H1 (cell line): ENCODE measurements at regions not wholly inside any gene's neighbourhood (a gene's known extent, or its start where the extent isn't known, plus 50 kb on each side); places are given as distances from the start of the nearest gene placed in this dataset.

Experiments
- CTCF ChIA-PET: fragments of 300-600 bp; sonication (Branson Sonifier 250); formaldehyde crosslinking; loops from one replicate; lab custom pipeline; 2021; ENCODE audit not compliant: partially characterized antibody; lab: Charles Lee
- POLR2A ChIA-PET: fragments of 300-600 bp; sonication (Branson Sonifier 250); formaldehyde crosslinking; loops from one replicate; lab custom pipeline; 2021; ENCODE audit warnings: inconsistent platforms; ENCODE audit not compliant: partially characterized antibody; lab: Charles Lee
- DNase-seq, 2 experiments: peaks; one replicate each; pipeline versions ENCODE4 v3.0.0 to v3.0.0-alpha.2; 2010 to 2022; ENCODE audit warnings: low spot score in 2 of 2, low read depth in 1 of 2, mixed read lengths in 1 of 2
- FAIRE-seq: peaks from 2 replicates; lab custom pipeline; 2011; peaks lifted over from hg19 to GRCh38; lab: Jason Lieb, UNC
- H2AFZ ChIP-seq: 2 replicates; pipeline ENCODE4 v1.8.1; 2012; ENCODE audit warnings: low read length, inconsistent platforms
- H2AK5ac ChIP-seq: 2 replicates; pipeline ENCODE4 v1.6.1; 2013; ENCODE audit warnings: low read depth, low read length
- H2BK120ac ChIP-seq: replicated peaks from 2 replicates; pipeline ENCODE3; 2013; ENCODE audit warnings: low read depth, low read length, inconsistent platforms
- H2BK12ac ChIP-seq: 2 replicates; pipeline ENCODE4 v1.6.1; 2013; ENCODE audit warnings: low read depth, low read length
- H2BK15ac ChIP-seq: 2 replicates; pipeline ENCODE4 v1.6.1; 2013; ENCODE audit warnings: low read length
- H2BK20ac ChIP-seq: 2 replicates; pipeline ENCODE4 v1.6.1; 2013; ENCODE audit warnings: low read length
- H2BK5ac ChIP-seq: 2 replicates; pipeline ENCODE4 v1.6.1; 2013; ENCODE audit warnings: low read depth, low read length
- H3K14ac ChIP-seq: 2 replicates; pipeline ENCODE4 v1.6.1; 2013; ENCODE audit warnings: inconsistent platforms; ENCODE audit not compliant: insufficient read length
- H3K18ac ChIP-seq: 2 replicates; pipeline ENCODE4 v1.6.1; 2013; ENCODE audit warnings: low read length; ENCODE audit errors: extremely low read depth
- H3K23ac ChIP-seq: 2 replicates; pipeline ENCODE4 v1.6.1; 2013; ENCODE audit warnings: inconsistent platforms; ENCODE audit not compliant: insufficient read length
- H3K23me2 ChIP-seq: 2 replicates; pipeline ENCODE4 v1.6.1; 2013; ENCODE audit warnings: low read depth, low read length
- H3K27ac ChIP-seq: 2 replicates; pipeline ENCODE4 v1.6.1; 2011; ENCODE audit warnings: low read depth, low read length, inconsistent platforms
- H3K27me3 ChIP-seq, 4 experiments: replicated peaks in 1 of 4; 1 replicate in 1 of 4; 2 replicates in 3 of 4; pipeline versions ENCODE4 v1.6.1 to v1.8.1; 2011 to 2013; ENCODE audit warnings: low read length in 3 of 4, mild to moderate bottlenecking in 3 of 4, inconsistent platforms in 2 of 4, mixed read lengths in 2 of 4, moderate library complexity in 1 of 4; ENCODE audit not compliant: control insufficient read depth in 3 of 4, insufficient read depth in 3 of 4; ENCODE audit errors: extremely low read depth in 1 of 4
- H3K36me3 ChIP-seq, 4 experiments: 2 replicates each; pipeline versions ENCODE4 v1.6.1 to v1.8.1; 2011 to 2013; ENCODE audit warnings: mild to moderate bottlenecking in 4 of 4, low read length in 3 of 4, moderate library complexity in 2 of 4, control low read depth in 1 of 4, inconsistent platforms in 1 of 4; ENCODE audit not compliant: insufficient read depth in 4 of 4, control insufficient read depth in 2 of 4
- H3K4ac ChIP-seq: replicated peaks from 2 replicates; pipeline ENCODE3; 2013; ENCODE audit warnings: low read length, low read depth, mixed read lengths, inconsistent platforms; ENCODE audit not compliant: insufficient read length
- H3K4me1 ChIP-seq, 4 experiments: replicated peaks in 1 of 4; 1 replicate in 1 of 4; 2 replicates in 3 of 4; pipeline versions ENCODE4 v1.6.1 to v1.8.1; 2011 to 2013; ENCODE audit warnings: low read length in 3 of 4, inconsistent platforms in 2 of 4, mixed read lengths in 1 of 4; ENCODE audit not compliant: insufficient read depth in 4 of 4, control insufficient read depth in 3 of 4
- H3K4me2 ChIP-seq, 2 experiments: 2 replicates each; pipeline versions ENCODE4 v1.6.1 to v1.8.1; 2011 to 2013; ENCODE audit warnings: low read depth in 2 of 2, low read length in 2 of 2, control low read depth in 1 of 2, inconsistent platforms in 1 of 2, mild to moderate bottlenecking in 1 of 2; ENCODE audit not compliant: insufficient read depth in 1 of 2
- H3K4me3 ChIP-seq, 4 experiments: fragments of 200-600, 300-600 bp in 1 of 4; sonication (generic), shearing (Covaris generic), sonication (Bioruptor Twin) in 1 of 4; 2 replicates each; pipeline versions ENCODE4 v1.5.1 to v1.8.1; 2011 to 2016; ENCODE audit warnings: low read length in 4 of 4, low read depth in 3 of 4, control low read depth in 2 of 4, inconsistent platforms in 2 of 4, mild to moderate bottlenecking in 2 of 4, mixed read lengths in 1 of 4, moderate library complexity in 1 of 4; ENCODE audit not compliant: insufficient read depth in 2 of 4; ENCODE audit errors: extremely low read depth in 1 of 4
- H3K56ac ChIP-seq: replicated peaks from 2 replicates; pipeline ENCODE3; 2013; ENCODE audit warnings: low read depth, mild to moderate bottlenecking, mixed read lengths, low read length, inconsistent platforms; ENCODE audit not compliant: insufficient read length
- H3K79me1 ChIP-seq: 2 replicates; pipeline ENCODE4 v1.6.1; 2013; ENCODE audit warnings: low read depth, low read length, control low read depth
- H3K79me2 ChIP-seq, 2 experiments: 2 replicates each; pipeline versions ENCODE4 v1.6.1 to v1.8.1; 2012 to 2013; ENCODE audit warnings: low read length in 2 of 2, mild to moderate bottlenecking in 2 of 2, inconsistent platforms in 1 of 2; ENCODE audit not compliant: insufficient read depth in 2 of 2, control insufficient read depth in 1 of 2
- H3K9ac ChIP-seq, 4 experiments: replicated peaks in 1 of 4; 1 replicate in 1 of 4; 2 replicates in 3 of 4; pipeline versions ENCODE4 v1.6.1 to v1.8.1; 2011 to 2013; ENCODE audit warnings: low read depth in 3 of 4, low read length in 3 of 4, control low read depth in 2 of 4, mild to moderate bottlenecking in 2 of 4, moderate library complexity in 2 of 4, inconsistent platforms in 1 of 4; ENCODE audit errors: extremely low read depth in 1 of 4
- H3K9me3 ChIP-seq, 2 experiments: 2 replicates each; pipeline versions ENCODE4 v1.6.1 to v1.8.1; 2012 to 2013; ENCODE audit warnings: mild to moderate bottlenecking in 2 of 2, moderate library complexity in 2 of 2, control low read depth in 1 of 2, inconsistent platforms in 1 of 2, low read depth in 1 of 2, low read length in 1 of 2, mixed read lengths in 1 of 2; ENCODE audit not compliant: insufficient read depth in 2 of 2
- H4K20me1 ChIP-seq, 2 experiments: replicated peaks in 1 of 2; 2 replicates each; pipeline versions ENCODE3 to v1.8.1; 2011 to 2013; ENCODE audit warnings: inconsistent platforms in 2 of 2, low read length in 2 of 2, mild to moderate bottlenecking in 1 of 2; ENCODE audit not compliant: insufficient read depth in 2 of 2, control insufficient read depth in 1 of 2
- H4K5ac ChIP-seq: 2 replicates; pipeline ENCODE4 v1.6.1; 2013; ENCODE audit warnings: low read length, low read depth, mixed read lengths, inconsistent platforms; ENCODE audit not compliant: insufficient read length
- H4K8ac ChIP-seq: 2 replicates; pipeline ENCODE4 v1.8.0; 2013; ENCODE audit warnings: mild to moderate bottlenecking, moderate library complexity, low read length, inconsistent platforms; ENCODE audit not compliant: insufficient read depth; ENCODE audit errors: extremely low read depth
- H4K91ac ChIP-seq: replicated peaks from 2 replicates; pipeline ENCODE3; 2013; ENCODE audit warnings: low read length, mixed read lengths, inconsistent platforms; ENCODE audit not compliant: insufficient read length
- CBX8 ChIP-seq: fragments of 300-800, 300-1000 bp; sonication (generic); IDR thresholded peaks from 2 replicates; pipeline ENCODE4 v1.7.1; 2016; ENCODE audit warnings: low read depth, low read length, borderline replicate concordance
- CHD1 ChIP-seq: IDR thresholded peaks from 2 replicates; pipeline ENCODE4 v1.6.1; 2012; ENCODE audit warnings: low read depth, low read length, improper control_type of control experiment
- EZH2 ChIP-seq: fragments of 200-600 bp; sonication (generic); IDR thresholded peaks from 2 replicates; pipeline ENCODE4 v1.7.1; 2012; ENCODE audit warnings: low read depth, mild to moderate bottlenecking, moderate library complexity, low read length, inconsistent platforms; ENCODE audit not compliant: severe bottlenecking
- FOSL1 ChIP-seq: IDR thresholded peaks from 2 replicates; pipeline ENCODE4 v1.6.1; 2011; ENCODE audit warnings: mild to moderate bottlenecking, low read depth, low read length, moderate library complexity; ENCODE audit not compliant: insufficient read depth
- JUND ChIP-seq: IDR thresholded peaks from 2 replicates; pipeline ENCODE4 v1.6.1; 2011; ENCODE audit warnings: mild to moderate bottlenecking, improper control_type of control experiment, low read length
- MAFK ChIP-seq: IDR thresholded peaks from 2 replicates; pipeline ENCODE4 v1.6.1; 2012; ENCODE audit warnings: low read depth, mild to moderate bottlenecking, improper control_type of control experiment, low read length
- NANOG ChIP-seq: IDR thresholded peaks from 2 replicates; pipeline ENCODE4 v1.6.1; 2011; ENCODE audit warnings: low read length, low read depth, mild to moderate bottlenecking, inconsistent platforms; ENCODE audit not compliant: insufficient read depth, poor library complexity, severe bottlenecking
- NRF1 ChIP-seq: IDR thresholded peaks from 2 replicates; pipeline ENCODE4 v1.6.1; 2011; ENCODE audit warnings: mild to moderate bottlenecking, low read depth, low read length, improper control_type of control experiment
- RXRA ChIP-seq: IDR thresholded peaks from 2 replicates; pipeline ENCODE4 v1.6.1; 2011; ENCODE audit warnings: low read depth, mild to moderate bottlenecking, low read length, moderate library complexity; ENCODE audit not compliant: insufficient read depth
- SAP30 ChIP-seq: fragments of 300-600 bp; sonication (generic); IDR thresholded peaks from 2 replicates; pipeline ENCODE4 v1.7.1; 2012; ENCODE audit warnings: low read length, moderate library complexity, mild to moderate bottlenecking, inconsistent platforms; ENCODE audit not compliant: insufficient read depth, insufficient replicate concordance
- SP2 ChIP-seq: IDR thresholded peaks from 2 replicates; pipeline ENCODE4 v1.6.1; 2012; ENCODE audit warnings: mild to moderate bottlenecking, low read length, inconsistent platforms
- SRF ChIP-seq: IDR thresholded peaks from 2 replicates; pipeline ENCODE4 v1.6.1; 2011; ENCODE audit warnings: mild to moderate bottlenecking, low read depth, low read length, moderate library complexity
- SUZ12 ChIP-seq: fragments of 200-600 bp; sonication (generic); IDR thresholded peaks from 2 replicates; pipeline ENCODE4 v1.6.1; 2012; ENCODE audit warnings: mild to moderate bottlenecking, inconsistent platforms, low read length, moderate library complexity, mixed read lengths
- WGBS, 2 experiments: shearing (Covaris generic) in 1 of 2; methylation state at CpG; one replicate each; pipeline versions ENCODE4 v1.1.6 to v1.1.7; 2013 to 2015; ENCODE audit warnings: low lambda C conversion rate in 2 of 2, mixed read lengths in 2 of 2, inconsistent platforms in 1 of 2, low coverage in 1 of 2, missing lambda C conversion rate in 1 of 2; ENCODE audit not compliant: insufficient replicate concordance in 2 of 2, insufficient coverage in 1 of 2, insufficient read length in 1 of 2; ENCODE audit errors: extremely low coverage in 1 of 2, missing lambda C conversion rate in 1 of 2; 5-methylcytosine and 5-hydroxymethylcytosine counted together
- TF ChIP-seq, protein P1 (sequence below): IDR thresholded peaks from 2 replicates; pipeline ENCODE4 v1.6.1; 2012; ENCODE audit warnings: low read length, inconsistent platforms

DNA sequence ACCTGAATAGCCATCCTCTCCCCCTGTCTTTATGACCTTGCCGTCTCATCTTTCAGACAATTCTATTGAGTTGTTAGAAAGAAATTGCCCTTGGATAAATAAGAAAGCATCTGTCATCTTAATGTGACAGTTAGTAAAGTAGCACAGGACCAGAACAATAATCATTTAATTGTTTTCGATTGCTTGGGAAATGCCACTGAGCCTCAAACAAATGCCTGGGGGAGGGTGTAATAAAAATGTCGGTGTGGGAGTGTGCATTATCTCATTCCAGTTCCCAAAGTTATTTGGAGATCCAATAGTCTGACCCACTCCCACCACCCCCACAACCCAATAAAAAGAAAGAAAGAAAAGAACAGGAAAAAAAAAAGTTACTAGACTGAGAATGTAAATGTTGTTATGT lies 509.3 kb upstream of the LRRC7 start:
- FAIRE-seq (no peak), DNase-seq (no peak)
- ChIA-PET CTCF (no interaction called here), POLR2A (no interaction called here)
- Histone ChIP-seq H3K27me3 (no peaks in the 10 kb centered on the region), H3K9me3 (no peaks in the 10 kb centered on the region), H3K27ac (no peak overlapping the region), H3K79me2 (no peaks in the 10 kb centered on the region), H3K4ac (no peak overlapping the region), H4K5ac (no peak overlapping the region), H3K23me2 (no peaks in the 10 kb centered on the region), H2BK5ac (no peak overlapping the region), H3K9ac (no peak overlapping the region), H3K18ac (no peak overlapping the region), H4K20me1 (no peaks in the 10 kb centered on the region), H4K91ac (no peak overlapping the region), H3K79me1 (no peaks in the 10 kb centered on the region), H4K8ac (no peak overlapping the region), H2BK15ac (no peak overlapping the region), H2AFZ (no peak overlapping the region), H3K14ac (no peak overlapping the region), H2BK120ac (no peak overlapping the region), H3K4me1 (no peaks in the 10 kb centered on the region), H3K36me3 (no peaks in the 10 kb centered on the region), H3K4me2 (no peak overlapping the region), H3K23ac (no peak overlapping the region), H2BK12ac (no peak overlapping the region), H2AK5ac (no peak overlapping the region), H3K4me3 (no peak overlapping the region), H2BK20ac (no peak overlapping the region), H3K56ac (no peak overlapping the region)
- TF ChIP-seq SUZ12 (no peak), CHD1 (no peak), SP2 (no peak), SAP30 (no peak), NRF1 (no peak), NANOG (no peak), MAFK (no peak), SRF (no peak), FOSL1 (no peak), EZH2 (no peak), RXRA (no peak), JUND (no peak), CBX8 (no peak)
- TF ChIP-seq, protein P1, sequence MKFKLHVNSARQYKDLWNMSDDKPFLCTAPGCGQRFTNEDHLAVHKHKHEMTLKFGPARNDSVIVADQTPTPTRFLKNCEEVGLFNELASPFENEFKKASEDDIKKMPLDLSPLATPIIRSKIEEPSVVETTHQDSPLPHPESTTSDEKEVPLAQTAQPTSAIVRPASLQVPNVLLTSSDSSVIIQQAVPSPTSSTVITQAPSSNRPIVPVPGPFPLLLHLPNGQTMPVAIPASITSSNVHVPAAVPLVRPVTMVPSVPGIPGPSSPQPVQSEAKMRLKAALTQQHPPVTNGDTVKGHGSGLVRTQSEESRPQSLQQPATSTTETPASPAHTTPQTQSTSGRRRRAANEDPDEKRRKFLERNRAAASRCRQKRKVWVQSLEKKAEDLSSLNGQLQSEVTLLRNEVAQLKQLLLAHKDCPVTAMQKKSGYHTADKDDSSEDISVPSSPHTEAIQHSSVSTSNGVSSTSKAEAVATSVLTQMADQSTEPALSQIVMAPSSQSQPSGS = no peak
- WGBS, 2 experiments = 88% methylated on average over 3 of the region's 3 CpGs; no CpG with 5 or more reads in 1 of the 2 experiments
